GM23248 (cell line): ENCODE measurements at regions not wholly inside any gene's neighbourhood (a gene's known extent, or its start where the extent isn't known, plus 50 kb on each side); places are given as distances from the start of the nearest gene placed in this dataset.

Experiments used
- EZH2 ChIP-seq: fragments of 200-600 bp; sonication (generic); IDR thresholded peaks from 2 replicates; pipeline ENCODE4 v1.6.1; 2018; ENCODE audit warnings: antibody characterized with exemption, mild to moderate bottlenecking; ENCODE audit not compliant: insufficient read depth, poor library complexity, severe bottlenecking
- EZH2phosphoT487 ChIP-seq: fragments of 200-600 bp; sonication (generic); IDR thresholded peaks from 2 replicates; pipeline ENCODE4 v1.6.1; 2018; ENCODE audit warnings: antibody characterized with exemption, moderate library complexity, mild to moderate bottlenecking, low read depth; ENCODE audit not compliant: insufficient read depth

DNA sequence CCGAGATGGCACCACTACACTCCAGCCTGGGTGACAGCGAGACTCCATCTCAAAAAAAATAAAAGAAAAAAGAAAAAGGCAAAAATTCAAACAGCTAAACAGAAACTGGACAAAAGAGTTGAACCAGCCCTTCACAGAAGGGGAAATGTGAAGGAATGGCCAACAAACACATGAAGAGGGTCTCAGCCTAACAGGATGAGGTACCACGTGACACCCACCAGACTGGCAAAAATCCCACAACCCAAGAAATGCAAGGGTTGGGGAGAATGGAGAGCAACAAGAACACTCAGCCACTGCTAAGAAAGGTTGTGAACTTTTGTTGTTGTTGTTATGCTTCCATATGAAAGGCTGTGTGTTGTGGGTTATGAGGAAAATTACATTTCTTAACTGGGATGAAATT lies 357.7 kb downstream of the PREX1 start:
- no peak for TF ChIP-seq EZH2
- TF ChIP-seq EZH2phosphoT487: no peak
